BLaER1 treated with 17β-estradiol and CSF1 and Interleukin-3, amounts not matched to agents 10 nM and 100 nM (cell line): ENCODE measurements at regions not wholly inside any gene's neighbourhood (a gene's known extent, or its start where the extent isn't known, plus 50 kb on each side); places are given as distances from the start of the nearest gene placed in this dataset.

Source experiments
- H3K27ac ChIP-seq, 11 experiments: shearing (Covaris generic); formaldehyde crosslinking; 2 replicates each; pipeline ENCODE4 v1.8.1; 2022
- H3K27me3 ChIP-seq, 11 experiments: shearing (Covaris generic); formaldehyde crosslinking; 2 replicates each; pipeline ENCODE4 v1.8.1; 2022
- H3K36me3 ChIP-seq, 11 experiments: shearing (Covaris generic); formaldehyde crosslinking; 2 replicates each; pipeline ENCODE4 v1.8.1; 2022
- H3K4me1 ChIP-seq, 10 experiments: shearing (Covaris generic); formaldehyde crosslinking; 2 replicates each; pipeline ENCODE4 v1.8.1; 2022
- H3K4me2 ChIP-seq, 11 experiments: shearing (Covaris generic); formaldehyde crosslinking; 2 replicates each; pipeline ENCODE4 v1.8.1; 2022
- H3K4me3 ChIP-seq, 10 experiments: shearing (Covaris generic); formaldehyde crosslinking; 2 replicates each; pipeline ENCODE4 v1.8.1; 2022
- H3K9ac ChIP-seq, 11 experiments: shearing (Covaris generic); formaldehyde crosslinking; 2 replicates each; pipeline ENCODE4 v1.8.1; 2022
- H3K9me3 ChIP-seq, 11 experiments: shearing (Covaris generic); formaldehyde crosslinking; replicated peaks in 1 of 11; 2 replicates each; pipeline ENCODE4 v1.8.1; 2022
- H4K20me1 ChIP-seq, 11 experiments: shearing (Covaris generic); formaldehyde crosslinking; 2 replicates each; pipeline ENCODE4 v1.8.1; 2022
- Cebpa-rat ChIP-seq, 11 experiments: shearing (Covaris generic); IDR thresholded peaks; 2 replicates each; pipeline ENCODE4 v1.8.1; 2022

DNA sequence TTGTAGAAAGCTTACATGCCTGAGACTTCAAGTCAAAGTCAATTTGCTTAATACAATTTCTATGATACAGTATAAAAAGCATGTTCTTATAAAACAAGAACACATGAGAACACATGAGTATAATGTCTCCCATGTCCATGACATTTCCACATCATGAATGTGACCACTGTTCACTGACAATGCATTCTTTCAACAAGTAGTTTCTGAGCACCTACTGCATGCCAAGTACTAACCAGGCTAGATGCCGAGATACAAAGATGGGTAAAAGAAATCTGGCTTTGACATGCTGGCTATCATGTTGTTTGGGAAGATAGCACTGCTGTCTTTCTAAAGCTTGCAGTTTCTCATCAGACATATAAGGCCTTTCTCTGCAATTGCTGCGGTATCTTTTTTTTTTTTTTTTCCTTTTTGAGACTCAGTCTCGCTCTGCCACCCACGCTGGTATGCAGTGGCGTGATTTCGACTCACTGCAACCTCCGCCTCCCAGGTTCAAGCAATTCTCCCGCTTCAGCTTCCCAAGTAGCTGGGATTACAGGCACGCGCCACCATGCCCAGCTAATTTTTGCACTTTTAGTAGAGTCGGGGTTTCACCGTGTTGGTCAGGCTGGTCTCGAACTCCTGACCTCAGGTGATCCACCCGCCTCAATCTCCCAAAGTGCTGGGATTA, 123.6 kb upstream of the DST start:
- peak overlapping the region in 1 of 11 experiments; percentile 27; a peak in 1 of 22 replicates for H3K4me2 ChIP-seq
- H3K27ac ChIP-seq, result no peak overlapping the region
- no peak overlapping the region for H3K4me3 ChIP-seq
- no peaks in the 10 kb centered on the region for H3K27me3 ChIP-seq
- TF ChIP-seq Cebpa-rat (IDR thresholded peaks at IDR 0.05), result no peak
- H4K20me1 ChIP-seq, result peaks cover 0 to 25% (median 0%) of the 10 kb centered on the region in 11 experiments; a peak in 4 of 22 replicates
- H3K9me3 ChIP-seq, result no peaks in the 10 kb centered on the region
- H3K36me3 ChIP-seq, result no peaks in the 10 kb centered on the region
- H3K9ac ChIP-seq, result no peak overlapping the region
- H3K4me1 ChIP-seq, result peaks cover 0 to 18% (median 4%) of the 10 kb centered on the region in 10 experiments; a peak in 7 of 20 replicates

DNA sequence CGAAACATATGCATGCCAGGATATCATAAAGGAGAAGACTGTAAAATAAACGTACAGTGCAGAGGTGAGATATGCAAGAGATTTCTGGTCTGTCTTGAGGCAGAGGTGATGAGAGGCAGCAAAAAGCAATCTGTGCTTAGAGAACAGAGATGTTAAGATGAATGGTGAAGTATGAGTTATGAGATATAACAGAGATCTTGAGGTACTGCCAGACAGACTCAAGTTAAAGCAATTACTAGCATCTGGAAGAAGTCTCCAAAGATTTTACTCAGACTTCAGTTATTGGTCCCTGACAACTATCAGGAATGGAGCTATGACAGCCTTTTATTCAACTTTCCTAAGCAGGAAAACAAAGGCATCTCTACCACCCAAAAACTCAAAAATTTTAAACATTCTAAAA, 122.8 kb upstream of the DST start:
- no peak overlapping the region for H3K4me3 ChIP-seq
- H3K4me1 ChIP-seq, result peaks cover 0 to 26% (median 4%) of the 10 kb centered on the region in 10 experiments; a peak in 9 of 20 replicates
- no peak overlapping the region for H3K9ac ChIP-seq
- H3K4me2 ChIP-seq, result no peak overlapping the region
- H3K9me3 ChIP-seq, result no peaks in the 10 kb centered on the region
- H3K27me3 ChIP-seq, result no peaks in the 10 kb centered on the region
- no peak for TF ChIP-seq Cebpa-rat (IDR thresholded peaks at IDR 0.05)
- H4K20me1 ChIP-seq, result peaks cover 0 to 25% (median 0%) of the 10 kb centered on the region in 11 experiments; a peak in 4 of 22 replicates
- H3K36me3 ChIP-seq, result no peaks in the 10 kb centered on the region
- H3K27ac ChIP-seq, result no peak overlapping the region

DNA sequence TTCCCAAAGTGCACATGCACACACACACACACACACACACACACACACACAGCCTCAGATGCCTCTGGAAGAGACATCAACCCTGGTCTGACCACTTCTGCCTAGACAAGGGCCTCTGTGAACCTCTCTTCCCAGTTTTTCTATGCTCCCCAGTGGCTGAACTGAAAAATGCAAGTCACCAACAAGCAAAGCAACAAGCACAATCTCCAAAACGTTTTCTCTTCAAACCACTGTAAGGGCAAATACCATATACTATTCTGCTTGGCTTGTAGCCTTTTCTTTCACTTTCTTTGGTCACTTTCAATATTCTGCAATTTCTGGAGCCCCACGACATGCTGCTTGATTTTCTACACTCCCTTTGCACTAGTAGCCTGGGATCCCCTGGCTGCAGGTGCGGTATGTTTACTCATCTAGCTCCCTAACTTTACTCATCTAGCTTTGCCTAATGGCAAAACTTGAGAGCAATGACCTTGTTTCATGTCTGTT, 121.4 kb upstream of the DST start:
- TF ChIP-seq Cebpa-rat (IDR thresholded peaks at IDR 0.05), result no peak
- Histone ChIP-seq H3K9me3 (no peaks in the 10 kb centered on the region), H3K27ac (no peak overlapping the region), H3K9ac (no peak overlapping the region), H3K4me1 (peaks cover 0 to 39% (median 8%) of the 10 kb centered on the region in 10 experiments; a peak in 9 of 20 replicates), H4K20me1 (peaks cover 0 to 21% (median 0%) of the 10 kb centered on the region in 11 experiments; a peak in 6 of 22 replicates), H3K4me3 (no peak overlapping the region), H3K27me3 (no peaks in the 10 kb centered on the region), H3K4me2 (peak overlapping the region in 2 of 11 experiments; percentile 16 to 26; a peak in 2 of 22 replicates), H3K36me3 (no peaks in the 10 kb centered on the region)

DNA sequence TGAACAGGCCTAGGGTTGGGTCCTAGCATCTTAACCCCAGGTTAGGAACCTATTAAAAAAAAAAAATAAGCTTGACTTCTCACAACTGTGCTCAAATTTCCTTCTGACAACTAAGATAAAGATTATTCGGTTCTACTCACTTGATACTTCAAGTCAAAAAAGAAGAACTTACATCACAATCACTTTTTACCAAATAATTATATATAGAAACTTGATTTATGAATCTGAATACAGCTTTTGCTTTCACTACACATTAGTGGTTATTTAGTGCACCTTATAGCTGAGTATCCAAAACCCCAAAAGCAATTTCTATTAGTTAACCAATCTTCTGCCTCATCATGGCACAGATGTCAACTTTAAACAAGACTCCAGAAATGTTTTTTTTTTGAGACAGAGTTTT, 119.0 kb upstream of the DST start:
- Histone ChIP-seq H3K27me3 (no peaks in the 10 kb centered on the region), H3K4me2 (peak overlapping the region in 1 of 11 experiments; percentile 76; a peak in 2 of 22 replicates), H3K27ac (no peak overlapping the region), H3K4me3 (no peak overlapping the region), H4K20me1 (peaks cover 0 to 32% (median 6%) of the 10 kb centered on the region in 11 experiments; a peak in 9 of 22 replicates), H3K9ac (no peak overlapping the region), H3K4me1 (peaks cover 0 to 64% (median 3%) of the 10 kb centered on the region in 10 experiments; a peak in 9 of 20 replicates), H3K36me3 (no peaks in the 10 kb centered on the region), H3K9me3 (no peaks in the 10 kb centered on the region)
- TF ChIP-seq Cebpa-rat (IDR thresholded peaks at IDR 0.05), result no peak

DNA sequence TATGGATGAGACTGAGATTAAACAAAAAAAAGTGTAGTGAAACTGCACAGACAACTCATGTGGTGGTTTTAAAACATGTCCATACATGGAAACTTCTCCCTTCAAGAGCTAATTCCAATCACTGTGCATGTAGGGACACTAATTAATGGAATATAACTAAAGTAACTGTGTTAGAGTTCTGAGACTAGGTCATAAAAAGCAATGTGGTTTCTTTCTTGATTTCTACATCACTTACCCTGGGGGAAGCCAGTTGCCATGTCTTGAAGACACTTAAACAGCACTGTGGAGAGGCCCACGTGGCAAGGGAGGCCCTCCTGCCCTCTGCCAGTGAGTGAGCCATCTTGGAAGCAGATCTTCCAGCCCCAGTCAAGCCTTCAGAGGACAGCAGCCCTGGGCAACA, 118.2 kb upstream of the DST start:
- H3K4me2 ChIP-seq, result peak overlapping the region in 2 of 11 experiments; percentile 57 to 76; a peak in 4 of 22 replicates
- no peaks in the 10 kb centered on the region for H3K27me3 ChIP-seq
- no peak overlapping the region for H3K9ac ChIP-seq
- no peak overlapping the region for H3K4me3 ChIP-seq
- no peaks in the 10 kb centered on the region for H3K9me3 ChIP-seq
- H4K20me1 ChIP-seq, result peaks cover 0 to 32% (median 9%) of the 10 kb centered on the region in 11 experiments; a peak in 11 of 22 replicates
- H3K36me3 ChIP-seq, result no peaks in the 10 kb centered on the region
- H3K27ac ChIP-seq, result peak overlapping the region in 2 of 11 experiments; percentile 17 to 34; a peak in 2 of 22 replicates
- H3K4me1 ChIP-seq, result peaks cover 0 to 72% (median 0%) of the 10 kb centered on the region in 10 experiments; a peak in 6 of 20 replicates
- TF ChIP-seq Cebpa-rat (IDR thresholded peaks at IDR 0.05), result no peak

DNA sequence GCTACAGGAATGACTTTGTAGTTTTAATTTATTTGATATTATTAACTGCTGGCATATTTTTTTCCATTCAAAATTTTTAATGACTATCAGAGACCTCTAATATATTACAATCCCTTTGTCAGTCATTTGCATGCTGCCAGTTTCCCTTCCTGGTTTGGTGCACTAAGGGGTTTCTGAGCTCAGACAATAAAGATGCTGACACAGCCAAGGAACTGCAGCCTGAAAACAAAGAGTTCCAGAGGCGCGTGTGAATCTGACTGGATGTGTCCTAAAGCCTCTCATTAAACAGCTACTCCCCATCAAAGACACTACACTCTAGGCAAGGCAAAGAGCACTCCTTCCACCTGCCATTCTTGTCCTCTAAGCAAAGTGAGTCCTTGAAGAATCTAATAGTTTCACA, 116.8 kb upstream of the DST start:
- Histone ChIP-seq H3K4me2 (peak overlapping the region in 3 of 11 experiments; percentile 33 to 76 (median 57); a peak in 5 of 22 replicates), H3K4me1 (peaks cover 0 to 73% (median 0%) of the 10 kb centered on the region in 10 experiments; a peak in 5 of 20 replicates), H3K27me3 (no peaks in the 10 kb centered on the region), H3K4me3 (no peak overlapping the region), H4K20me1 (peaks cover 0 to 34% (median 12%) of the 10 kb centered on the region in 11 experiments; a peak in 11 of 22 replicates), H3K9me3 (no peaks in the 10 kb centered on the region), H3K9ac (no peak overlapping the region), H3K27ac (0 out of 22 replicates have a peak overlapping the region, but pooled peaks of 1 of the 11 experiments have one; percentile 6), H3K36me3 (no peaks in the 10 kb centered on the region)
- TF ChIP-seq Cebpa-rat (IDR thresholded peaks at IDR 0.05), result no peak

DNA sequence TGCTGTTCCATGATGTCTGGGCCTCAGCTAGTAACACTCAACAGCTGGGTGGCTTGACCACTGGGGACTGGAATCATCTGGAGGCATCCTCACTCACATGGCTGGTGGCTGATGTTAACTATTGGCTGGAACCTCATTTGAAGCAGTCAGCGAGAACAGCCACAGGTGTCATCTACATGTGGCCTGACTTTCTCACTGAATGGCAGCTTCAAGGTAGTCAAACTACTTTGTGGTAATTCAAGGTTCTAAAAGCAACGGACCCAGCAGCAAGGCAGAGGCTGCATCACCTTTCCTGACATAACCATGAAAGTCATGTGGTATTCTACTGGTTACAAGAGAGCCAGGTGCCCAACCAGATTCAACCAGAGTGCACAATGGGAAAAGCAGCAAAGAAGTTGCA, 115.9 kb upstream of the DST start:
- H3K27me3 ChIP-seq, result no peaks in the 10 kb centered on the region
- H3K4me3 ChIP-seq, result no peak overlapping the region
- no peak overlapping the region for H3K9ac ChIP-seq
- H3K27ac ChIP-seq, result peak overlapping the region in 1 of 11 experiments; percentile 17; a peak in 2 of 22 replicates
- H3K4me2 ChIP-seq, result peak overlapping the region in 2 of 11 experiments; percentile 57 to 76; a peak in 4 of 22 replicates
- peaks cover 0 to 26% (median 12%) of the 10 kb centered on the region in 11 experiments; a peak in 11 of 22 replicates for H4K20me1 ChIP-seq
- H3K9me3 ChIP-seq, result no peaks in the 10 kb centered on the region
- peaks cover 0 to 66% (median 0%) of the 10 kb centered on the region in 10 experiments; a peak in 5 of 20 replicates for H3K4me1 ChIP-seq
- no peak for TF ChIP-seq Cebpa-rat (IDR thresholded peaks at IDR 0.05)
- no peaks in the 10 kb centered on the region for H3K36me3 ChIP-seq

DNA sequence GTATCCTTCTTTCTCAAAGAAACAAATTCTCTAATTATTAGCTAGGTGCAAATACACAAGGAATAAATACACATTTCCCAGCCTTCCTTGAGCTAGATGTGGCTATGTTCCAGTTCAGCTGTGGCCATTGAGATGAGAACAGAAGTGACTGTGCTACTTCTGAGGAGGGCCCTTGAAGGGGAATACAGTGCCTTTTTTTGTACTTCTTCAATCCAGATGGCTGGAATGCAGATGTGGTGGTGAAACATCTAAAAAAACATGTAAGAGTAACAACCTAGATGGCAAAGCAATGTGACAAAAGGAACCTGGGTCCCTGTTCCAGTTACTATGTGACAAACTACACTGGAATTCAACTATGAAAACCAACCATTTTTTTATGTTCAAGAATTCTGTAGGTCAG, 115.4 kb upstream of the DST start:
- H3K4me2 ChIP-seq, result peak overlapping the region in 2 of 11 experiments; percentile 57 to 76; a peak in 3 of 22 replicates
- H3K4me1 ChIP-seq, result peaks cover 0 to 66% (median 0%) of the 10 kb centered on the region in 10 experiments; a peak in 5 of 20 replicates

DNA sequence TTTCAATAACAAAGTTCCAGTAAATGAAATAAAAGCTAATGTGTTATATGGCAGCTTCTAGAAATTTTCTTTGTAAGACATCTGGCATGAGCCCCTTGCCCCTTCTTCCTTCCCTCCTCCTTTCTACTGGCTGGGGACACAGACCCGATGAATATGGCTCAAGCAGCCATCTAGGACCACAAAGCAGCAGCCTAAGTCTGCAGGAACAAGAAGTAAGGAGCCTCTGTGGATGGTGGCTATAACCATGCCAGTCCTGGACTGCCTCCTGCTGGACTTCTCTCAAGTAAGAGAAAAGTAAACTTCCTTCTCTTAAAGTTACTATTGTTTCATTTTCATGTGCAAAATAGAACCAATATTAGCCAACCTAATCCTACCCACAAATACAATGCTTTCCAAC, 114.9 kb upstream of the DST start:
- H3K27ac ChIP-seq, result no peak overlapping the region
- TF ChIP-seq Cebpa-rat (IDR thresholded peaks at IDR 0.05), result no peak
- no peaks in the 10 kb centered on the region for H3K36me3 ChIP-seq
- H3K4me2 ChIP-seq, result peak overlapping the region in 2 of 11 experiments; percentile 57 to 76; a peak in 2 of 22 replicates
- no peaks in the 10 kb centered on the region for H3K27me3 ChIP-seq
- H3K9me3 ChIP-seq, result no peaks in the 10 kb centered on the region
- H4K20me1 ChIP-seq, result peaks cover 0 to 26% (median 12%) of the 10 kb centered on the region in 11 experiments; a peak in 11 of 22 replicates
- no peak overlapping the region for H3K9ac ChIP-seq
- peaks cover 0 to 66% (median 0%) of the 10 kb centered on the region in 10 experiments; a peak in 5 of 20 replicates for H3K4me1 ChIP-seq
- H3K4me3 ChIP-seq, result no peak overlapping the region

More for the DNA sequence above, 115.4 kb upstream of the DST start:
- Histone ChIP-seq H3K36me3 (no peaks in the 10 kb centered on the region), H3K9ac (no peak overlapping the region), H4K20me1 (peaks cover 0 to 26% (median 12%) of the 10 kb centered on the region in 11 experiments; a peak in 11 of 22 replicates), H3K27ac (no peak overlapping the region), H3K9me3 (no peaks in the 10 kb centered on the region), H3K4me3 (no peak overlapping the region), H3K27me3 (no peaks in the 10 kb centered on the region)
- no peak for TF ChIP-seq Cebpa-rat (IDR thresholded peaks at IDR 0.05)
